ENCODE measurements at regions not wholly inside any gene's neighbourhood (a gene's known extent, or its start where the extent isn't known, plus 50 kb on each side); places are given as distances from the start of the nearest gene placed in this dataset.
A peak's percentile ranks its signal among the peaks of the same experiment; 100 is the strongest.

GRCh38 chr18:46243673-46244072 is 139.5 kb downstream of the HAUS1 start:
- no peaks in the 10 kb centered on the region for H3K27me3 ChIP-seq (ENCODE audit: insufficient read depth, low read length)
- H2BK12ac ChIP-seq (ENCODE audit: low read length) = no peak overlapping the region
- H3K79me1 ChIP-seq (ENCODE audit: low read length) = peaks cover under 1% of the 10 kb centered on the region
- no peak overlapping the region for H4K91ac ChIP-seq (ENCODE audit: low read depth, low read length)
- DNase-seq = no peak
- H3K14ac ChIP-seq (ENCODE audit: low read length) = no peak overlapping the region
- no peak overlapping the region for H3K18ac ChIP-seq (ENCODE audit: low read length)
- H3K4me2 ChIP-seq (ENCODE audit: low read length) = no peak overlapping the region
- H3K23ac ChIP-seq (ENCODE audit: low read length) = no peak overlapping the region
- H2BK120ac ChIP-seq (ENCODE audit: insufficient read depth, low read length, poor library complexity) = no peak overlapping the region
- H3K36me3 ChIP-seq (ENCODE audit: control insufficient read depth in 1 of 2, insufficient read depth in 2 of 2, low read length in 2 of 2) = peaks cover 0 to 1% of the 10 kb centered on the region in 2 experiments
- H2AK5ac ChIP-seq (ENCODE audit: low read length) = no peak overlapping the region
- no peak overlapping the region for H3K27ac ChIP-seq (ENCODE audit: low read depth, low read length)
- H3K4me3 ChIP-seq (ENCODE audit: low read depth, low read length) = no peak overlapping the region
- H2AFZ ChIP-seq (ENCODE audit: insufficient read depth, low read length, poor library complexity) = no peak overlapping the region
- H3K9ac ChIP-seq (ENCODE audit: low read length) = no peak overlapping the region
- H3K4me1 ChIP-seq (ENCODE audit: control insufficient read depth in 1 of 2, insufficient read depth in 2 of 2, low read length in 2 of 2) = peaks cover 4 to 5% of the 10 kb centered on the region in 2 experiments
- no CpG with 5 or more reads among the region's 3 CpGs for WGBS (ENCODE audit: extremely low coverage, insufficient coverage, insufficient read length)
- H3K79me2 ChIP-seq (ENCODE audit: control insufficient read depth, insufficient read depth, low read length, poor library complexity) = no peaks in the 10 kb centered on the region
- no peak overlapping the region for H4K8ac ChIP-seq (ENCODE audit: low read depth, low read length)
- H3K9me3 ChIP-seq (ENCODE audit: insufficient read depth, low read depth, low read length) = no peaks in the 10 kb centered on the region
- no peak overlapping the region for H3K4ac ChIP-seq (ENCODE audit: low read depth, low read length)
- no peak overlapping the region for H4K12ac ChIP-seq (ENCODE audit: low read depth, low read length)
- H2BK5ac ChIP-seq (ENCODE audit: low read depth, low read length, poor library complexity) = no peak overlapping the region

GRCh38 chr18:46246101-46246500 is 141.9 kb downstream of the HAUS1 start:
- no peak overlapping the region for H2BK5ac ChIP-seq (ENCODE audit: low read depth, low read length, poor library complexity)
- no CpG with 5 or more reads among the region's 2 CpGs for WGBS (ENCODE audit: extremely low coverage, insufficient coverage, insufficient read length)

DNA sequence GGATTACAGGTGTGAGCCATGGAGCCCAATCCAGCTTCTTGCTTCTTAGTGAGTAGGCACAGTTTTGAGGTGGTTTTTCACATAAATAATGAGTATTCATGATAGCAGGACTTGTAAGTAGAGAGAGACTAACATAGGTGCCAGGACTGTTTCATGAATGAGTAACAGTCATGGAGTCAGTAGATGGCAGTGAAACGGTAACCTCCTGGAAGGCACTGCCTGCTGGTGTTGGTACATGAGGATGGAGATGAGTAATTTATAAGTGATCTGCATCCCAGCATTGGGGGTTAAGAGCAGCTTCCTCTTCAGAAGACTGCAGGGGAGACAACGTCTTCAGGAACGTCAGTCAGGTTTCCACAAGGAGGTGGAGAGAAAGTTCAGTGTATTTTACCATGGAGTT is 143.8 kb downstream of the HAUS1 start:
- no CpG with 5 or more reads among the region's 3 CpGs for WGBS (ENCODE audit: extremely low coverage, insufficient coverage, insufficient read length)
- no peak overlapping the region for H4K12ac ChIP-seq (ENCODE audit: low read depth, low read length)
- no peak overlapping the region for H3K27ac ChIP-seq (ENCODE audit: low read depth, low read length)
- no peak overlapping the region for H2BK120ac ChIP-seq (ENCODE audit: insufficient read depth, low read length, poor library complexity)
- H2AFZ ChIP-seq (ENCODE audit: insufficient read depth, low read length, poor library complexity) = no peak overlapping the region
- H2BK12ac ChIP-seq (ENCODE audit: low read length) = no peak overlapping the region
- H3K36me3 ChIP-seq (ENCODE audit: control insufficient read depth in 1 of 2, insufficient read depth in 2 of 2, low read length in 2 of 2) = no peaks in the 10 kb centered on the region
- no peak overlapping the region for H4K91ac ChIP-seq (ENCODE audit: low read depth, low read length)
- peaks cover 12 to 13% of the 10 kb centered on the region in 2 experiments for H3K4me1 ChIP-seq (ENCODE audit: control insufficient read depth in 1 of 2, insufficient read depth in 2 of 2, low read length in 2 of 2)
- no peak overlapping the region for H3K18ac ChIP-seq (ENCODE audit: low read length)
- H3K4ac ChIP-seq (ENCODE audit: low read depth, low read length) = no peak overlapping the region
- H2BK5ac ChIP-seq (ENCODE audit: low read depth, low read length, poor library complexity) = no peak overlapping the region
- no peak overlapping the region for H3K4me2 ChIP-seq (ENCODE audit: low read length)
- H3K23ac ChIP-seq (ENCODE audit: low read length) = no peak overlapping the region
- no peaks in the 10 kb centered on the region for H3K9me3 ChIP-seq (ENCODE audit: insufficient read depth, low read depth, low read length)
- peaks cover 12% of the 10 kb centered on the region for H3K79me1 ChIP-seq (ENCODE audit: low read length)
- no peak overlapping the region for H2AK5ac ChIP-seq (ENCODE audit: low read length)
- H3K4me3 ChIP-seq (ENCODE audit: low read depth, low read length) = no peak overlapping the region
- H3K27me3 ChIP-seq (ENCODE audit: insufficient read depth, low read length) = no peaks in the 10 kb centered on the region
- H3K9ac ChIP-seq (ENCODE audit: low read length) = no peak overlapping the region
- no peak overlapping the region for H4K8ac ChIP-seq (ENCODE audit: low read depth, low read length)
- no peaks in the 10 kb centered on the region for H3K79me2 ChIP-seq (ENCODE audit: control insufficient read depth, insufficient read depth, low read length, poor library complexity)
- H3K14ac ChIP-seq (ENCODE audit: low read length) = no peak overlapping the region
- DNase-seq = no peak

More at GRCh38 chr18:46246101-46246500, 141.9 kb downstream of the HAUS1 start:
- Histone ChIP-seq H3K79me2 (ENCODE audit: control insufficient read depth, insufficient read depth, low read length, poor library complexity) (no peaks in the 10 kb centered on the region), H3K27me3 (ENCODE audit: insufficient read depth, low read length) (no peaks in the 10 kb centered on the region), H3K18ac (ENCODE audit: low read length) (no peak overlapping the region), H3K27ac (ENCODE audit: low read depth, low read length) (no peak overlapping the region), H4K8ac (ENCODE audit: low read depth, low read length) (no peak overlapping the region), H3K23ac (ENCODE audit: low read length) (no peak overlapping the region), H4K91ac (ENCODE audit: low read depth, low read length) (no peak overlapping the region), H3K4me3 (ENCODE audit: low read depth, low read length) (no peak overlapping the region), H2BK12ac (ENCODE audit: low read length) (no peak overlapping the region), H3K9me3 (ENCODE audit: insufficient read depth, low read depth, low read length) (no peaks in the 10 kb centered on the region), H3K4me1 (ENCODE audit: control insufficient read depth in 1 of 2, insufficient read depth in 2 of 2, low read length in 2 of 2) (peaks cover 10 to 13% of the 10 kb centered on the region in 2 experiments), H3K79me1 (ENCODE audit: low read length) (peaks cover 12% of the 10 kb centered on the region), H3K4me2 (ENCODE audit: low read length) (no peak overlapping the region), H3K4ac (ENCODE audit: low read depth, low read length) (no peak overlapping the region), H4K12ac (ENCODE audit: low read depth, low read length) (no peak overlapping the region), H2AFZ (ENCODE audit: insufficient read depth, low read length, poor library complexity) (no peak overlapping the region), H2BK120ac (ENCODE audit: insufficient read depth, low read length, poor library complexity) (no peak overlapping the region), H3K14ac (ENCODE audit: low read length) (no peak overlapping the region), H3K9ac (ENCODE audit: low read length) (no peak overlapping the region), H3K36me3 (ENCODE audit: control insufficient read depth in 1 of 2, insufficient read depth in 2 of 2, low read length in 2 of 2) (peaks cover 0 to 1% of the 10 kb centered on the region in 2 experiments), H2AK5ac (ENCODE audit: low read length) (no peak overlapping the region)
- DNase-seq = no peak

GRCh38 chr18:46250084-46250811 is 146.1 kb downstream of the HAUS1 start:
- Histone ChIP-seq H2AFZ (ENCODE audit: insufficient read depth, low read length, poor library complexity) (no peak overlapping the region), H2BK12ac (ENCODE audit: low read length) (no peak overlapping the region), H2BK5ac (ENCODE audit: low read depth, low read length, poor library complexity) (peak overlapping the region; percentile 66), H3K4me1 (ENCODE audit: control insufficient read depth in 1 of 2, insufficient read depth in 2 of 2, low read length in 2 of 2) (peaks cover 12 to 17% of the 10 kb centered on the region in 2 experiments), H3K79me2 (ENCODE audit: control insufficient read depth, insufficient read depth, low read length, poor library complexity) (no peaks in the 10 kb centered on the region), H3K4ac (ENCODE audit: low read depth, low read length) (no peak overlapping the region), H2AK5ac (ENCODE audit: low read length) (no peak overlapping the region), H3K4me2 (ENCODE audit: low read length) (peak overlapping the region; percentile 44), H4K8ac (ENCODE audit: low read depth, low read length) (no peak overlapping the region), H3K14ac (ENCODE audit: low read length) (no peak overlapping the region), H3K4me3 (ENCODE audit: low read depth, low read length) (no peak overlapping the region), H3K27me3 (ENCODE audit: insufficient read depth, low read length) (no peaks in the 10 kb centered on the region), H3K9ac (ENCODE audit: low read length) (no peak overlapping the region), H3K27ac (ENCODE audit: low read depth, low read length) (peak overlapping the region; percentile 97), H2BK120ac (ENCODE audit: insufficient read depth, low read length, poor library complexity) (peak overlapping the region; percentile 93), H3K36me3 (ENCODE audit: control insufficient read depth in 1 of 2, insufficient read depth in 2 of 2, low read length in 2 of 2) (no peaks in the 10 kb centered on the region), H4K12ac (ENCODE audit: low read depth, low read length) (no peak overlapping the region), H3K9me3 (ENCODE audit: insufficient read depth, low read depth, low read length) (no peaks in the 10 kb centered on the region), H4K91ac (ENCODE audit: low read depth, low read length) (no peak overlapping the region), H3K18ac (ENCODE audit: low read length) (no peak overlapping the region), H3K79me1 (ENCODE audit: low read length) (peaks cover 12% of the 10 kb centered on the region), H3K23ac (ENCODE audit: low read length) (no peak overlapping the region)
- DNase-seq = peak; percentile 93 to 99
- no CpG with 5 or more reads among the region's 4 CpGs for WGBS (ENCODE audit: extremely low coverage, insufficient coverage, insufficient read length)
